HG03159 (cell line): ENCODE measurements at regions not wholly inside any gene's neighbourhood (a gene's known extent, or its start where the extent isn't known, plus 50 kb on each side); places are given as distances from the start of the nearest gene placed in this dataset.

ENCODE experiments used
- ATAC-seq: cut with Tn5 transposase; IDR thresholded peaks from one replicate; pipeline ENCODE4 v1.9.1; 2021; ENCODE audit warnings: mild to moderate bottlenecking, moderate library complexity; ENCODE audit not compliant: unreplicated experiment

- ATAC-seq: no peak
These were observed 63.4 kb upstream of the AP1S2 start for GRCh38 chrX:15918003-15918402.

GRCh38 chrX:15916704-15917084, 62.1 kb upstream of the AP1S2 start:
- no peak for ATAC-seq

- no peak for ATAC-seq
These were observed 61.5 kb upstream of the AP1S2 start for GRCh38 chrX:15915959-15916703.

DNA sequence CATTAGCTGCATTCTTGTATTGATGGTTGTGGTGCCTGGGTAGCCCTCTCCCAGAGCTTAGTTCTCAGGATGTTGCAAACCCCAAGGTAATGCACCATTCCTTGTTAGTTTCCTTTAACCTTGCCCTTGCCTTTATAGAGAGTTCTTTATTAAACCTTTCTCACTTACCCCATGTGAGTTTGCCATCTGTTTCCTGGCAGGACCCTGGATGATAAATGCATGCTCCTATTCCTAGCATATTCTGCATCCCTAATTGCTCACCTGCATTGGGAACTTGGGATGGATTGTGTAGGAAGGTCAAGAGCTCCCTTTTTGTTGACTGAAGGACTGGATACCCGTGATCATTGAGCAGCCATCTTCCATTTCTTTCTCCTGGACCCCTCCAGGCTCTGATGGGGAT, 59.9 kb upstream of the AP1S2 start:
- no peak for ATAC-seq

- ATAC-seq: no peak
These were observed 58.5 kb upstream of the AP1S2 start for GRCh38 chrX:15913146-15913545.

GRCh38 chrX:15911734-15912550, 57.3 kb upstream of the AP1S2 start:
- ATAC-seq: no peak

DNA sequence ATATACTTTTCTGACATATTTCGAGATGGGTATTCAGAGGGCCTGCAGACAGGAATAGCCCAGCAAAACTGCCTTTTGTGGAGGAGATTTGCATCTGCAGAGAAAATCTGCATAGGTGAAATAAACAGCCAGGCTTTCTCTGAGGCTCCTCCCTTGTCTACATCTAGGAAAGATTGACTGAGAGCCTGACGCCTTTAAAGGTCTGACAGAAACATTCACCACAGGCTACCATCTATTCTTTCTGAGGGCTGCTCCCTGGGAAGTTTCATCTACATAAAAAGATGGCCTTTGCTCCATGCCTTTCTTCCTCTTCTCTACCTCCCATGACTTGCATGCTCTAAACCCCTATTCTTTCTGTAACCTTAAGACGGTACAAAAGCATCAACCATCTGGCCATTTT, 55.0 kb upstream of the AP1S2 start:
- ATAC-seq: no peak

DNA sequence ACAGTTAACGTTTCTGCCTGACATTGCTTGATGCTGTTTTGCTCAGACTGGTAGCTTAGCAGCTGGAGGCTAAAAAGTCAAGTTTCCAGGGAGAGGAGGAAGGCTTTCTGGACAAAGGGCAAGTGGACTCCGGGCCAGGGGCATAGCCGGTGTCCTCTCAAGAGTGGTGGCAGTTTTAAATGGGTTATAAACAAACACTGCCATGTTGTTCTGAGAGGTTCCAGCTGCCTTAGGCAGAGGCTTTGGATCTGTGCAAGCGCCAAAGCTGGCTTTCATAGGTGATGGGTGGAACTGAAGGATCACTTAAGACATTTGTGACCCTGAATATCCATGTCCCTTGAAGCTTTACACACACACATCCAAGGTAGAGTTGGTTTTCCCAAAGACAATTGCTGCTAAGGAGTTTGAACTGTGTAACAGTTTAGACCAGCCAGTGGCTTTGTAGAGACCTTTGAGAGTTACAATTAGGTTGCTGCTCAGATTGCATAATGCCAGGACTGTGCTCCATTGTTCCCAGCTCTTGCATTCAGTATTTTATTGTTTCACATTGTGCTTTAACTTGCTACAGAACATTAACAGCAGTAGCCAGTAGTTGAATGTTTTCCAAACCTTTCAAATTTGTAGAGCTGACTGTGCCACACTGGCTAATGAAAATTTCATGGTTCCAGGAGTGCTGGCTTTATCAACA, 54.1 kb upstream of the AP1S2 start:
- no peak for ATAC-seq

DNA sequence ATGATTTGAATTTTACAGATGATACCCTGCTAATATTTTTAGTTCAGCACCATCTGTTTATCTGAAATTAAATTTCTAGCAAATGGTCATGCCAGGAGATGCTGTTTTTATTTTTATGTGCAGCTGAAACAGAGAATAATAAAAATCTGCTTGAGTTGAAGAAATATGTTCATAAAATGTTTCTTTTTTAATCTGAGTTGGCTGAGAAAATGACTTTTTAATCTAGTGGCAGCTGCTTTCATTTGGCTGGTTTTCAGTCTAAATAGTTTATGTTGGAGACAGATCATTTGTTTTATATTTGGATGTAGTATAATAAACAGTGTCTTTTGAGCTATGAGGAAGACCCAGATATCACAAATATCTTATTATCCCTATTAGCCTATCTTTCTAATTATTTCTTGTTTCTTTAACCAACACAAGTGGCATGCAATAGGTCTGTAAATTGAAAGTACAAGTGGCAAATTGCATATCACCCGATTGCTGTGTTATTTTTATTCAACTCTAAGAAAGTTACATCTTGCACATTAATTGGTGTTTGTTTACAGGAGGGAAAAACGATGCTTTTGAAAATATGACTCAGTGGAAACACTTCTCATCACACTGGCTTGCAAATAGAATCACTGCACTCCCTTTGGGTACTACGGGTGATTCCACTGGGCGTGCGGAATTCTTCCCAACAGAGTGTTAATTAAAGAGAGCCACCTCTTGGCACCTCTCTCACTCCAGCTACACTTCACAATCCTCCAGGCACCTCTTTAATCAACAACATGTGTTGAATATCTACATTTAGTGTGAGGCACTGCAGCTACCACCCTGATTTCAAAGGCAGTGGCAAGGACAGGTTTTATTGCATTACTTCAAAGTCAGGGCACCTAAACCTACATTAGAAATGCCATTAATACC, 51.7 kb upstream of the AP1S2 start:
- no peak for ATAC-seq
